Fibroblast of lung (primary cell): ENCODE measurements at regions not wholly inside any gene's neighbourhood (a gene's known extent, or its start where the extent isn't known, plus 50 kb on each side); places are given as distances from the start of the nearest gene placed in this dataset.

Experiments used
- EZH2 ChIP-seq: IDR thresholded peaks from 2 replicates; pipeline ENCODE4 v1.5.1; 2012; ENCODE audit warnings: low read length, control low read depth, mild to moderate bottlenecking; ENCODE audit errors: missing control alignments
- TF ChIP-seq, protein P1 (sequence below), 2 donors: IDR thresholded peaks in 1 of 2; conservative IDR thresholded peaks in 1 of 2; 1 replicate in 1 of 2; 2 replicates in 1 of 2; pipeline ENCODE4 v1.5.1; 2011 to 2012; ENCODE audit warnings: low read length in 2 of 2, control low read depth in 1 of 2, inconsistent platforms in 1 of 2, low read depth in 1 of 2, mild to moderate bottlenecking in 1 of 2

DNA sequence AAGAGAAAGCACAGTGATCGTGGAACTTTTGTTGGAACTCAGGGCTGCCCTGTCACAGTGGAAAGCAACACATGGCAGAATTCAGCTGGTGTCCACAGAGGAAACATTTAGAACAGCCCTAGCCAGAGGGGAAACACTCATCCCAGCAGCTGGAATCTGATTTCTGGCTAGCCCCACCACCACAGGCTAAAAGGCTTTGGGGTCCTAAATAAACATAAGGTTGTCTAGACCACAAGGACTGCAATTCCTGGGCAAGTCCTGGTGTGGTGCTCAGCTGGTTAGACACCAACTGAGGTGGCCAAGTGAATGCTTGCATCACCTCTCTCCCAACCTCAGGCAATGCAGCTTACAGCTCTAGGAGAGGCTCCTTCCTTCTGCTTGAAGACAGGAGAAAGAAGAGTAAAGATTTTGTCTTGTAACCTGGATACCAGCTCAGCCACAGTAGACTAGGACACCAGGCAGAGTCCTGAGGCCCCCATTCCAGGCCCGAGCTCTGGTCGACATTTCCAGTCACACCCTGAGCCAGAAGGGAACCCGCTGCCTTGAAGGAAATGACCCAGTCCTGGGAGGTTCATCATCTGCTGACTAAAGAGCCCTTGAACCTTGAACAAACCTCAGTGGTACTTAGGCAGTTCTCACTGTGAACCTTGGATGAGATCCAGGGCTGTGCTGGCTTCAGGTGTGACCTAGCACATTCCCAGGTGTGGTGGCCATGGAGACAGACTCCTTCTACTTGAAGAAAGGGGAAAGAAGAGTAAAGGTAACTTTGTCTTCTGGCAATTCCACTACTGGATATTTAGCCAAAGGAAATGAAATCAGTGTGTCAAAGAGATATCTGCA lies 85.4 kb upstream of the PLXNC1 start:
- TF ChIP-seq, protein P1, sequence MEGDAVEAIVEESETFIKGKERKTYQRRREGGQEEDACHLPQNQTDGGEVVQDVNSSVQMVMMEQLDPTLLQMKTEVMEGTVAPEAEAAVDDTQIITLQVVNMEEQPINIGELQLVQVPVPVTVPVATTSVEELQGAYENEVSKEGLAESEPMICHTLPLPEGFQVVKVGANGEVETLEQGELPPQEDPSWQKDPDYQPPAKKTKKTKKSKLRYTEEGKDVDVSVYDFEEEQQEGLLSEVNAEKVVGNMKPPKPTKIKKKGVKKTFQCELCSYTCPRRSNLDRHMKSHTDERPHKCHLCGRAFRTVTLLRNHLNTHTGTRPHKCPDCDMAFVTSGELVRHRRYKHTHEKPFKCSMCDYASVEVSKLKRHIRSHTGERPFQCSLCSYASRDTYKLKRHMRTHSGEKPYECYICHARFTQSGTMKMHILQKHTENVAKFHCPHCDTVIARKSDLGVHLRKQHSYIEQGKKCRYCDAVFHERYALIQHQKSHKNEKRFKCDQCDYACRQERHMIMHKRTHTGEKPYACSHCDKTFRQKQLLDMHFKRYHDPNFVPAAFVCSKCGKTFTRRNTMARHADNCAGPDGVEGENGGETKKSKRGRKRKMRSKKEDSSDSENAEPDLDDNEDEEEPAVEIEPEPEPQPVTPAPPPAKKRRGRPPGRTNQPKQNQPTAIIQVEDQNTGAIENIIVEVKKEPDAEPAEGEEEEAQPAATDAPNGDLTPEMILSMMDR (conservative IDR thresholded peaks at IDR 0.05 in 1 of 2, IDR thresholded peaks at IDR 0.05 in 1 of 2; ENCODE audit: low read depth in 1 of 2, low read length in 2 of 2), result no peak
- TF ChIP-seq EZH2, result no peak
